Gastrocnemius medialis (tissue), 4 donors: ENCODE measurements at regions not wholly inside any gene's neighbourhood (a gene's known extent, or its start where the extent isn't known, plus 50 kb on each side); places are given as distances from the start of the nearest gene placed in this dataset.

Source experiments
- POLR2A ChIP-seq, 2 donors: fragments of 450-650 bp; IDR thresholded peaks; one replicate each; pipeline ENCODE4 v1.6.1; 2017; ENCODE audit warnings: antibody characterized with exemption in 2 of 2, mild to moderate bottlenecking in 2 of 2, moderate library complexity in 2 of 2
- TF ChIP-seq, protein P1 (sequence below), 5 experiments: fragments of 450-650 bp in 3 of 5; fragments of 200-600 bp in 2 of 5; sonication (generic) in 2 of 5; IDR thresholded peaks in 4 of 5; conservative IDR thresholded peaks in 1 of 5; 1 replicate in 4 of 5; 2 replicates in 1 of 5; pipeline ENCODE4 v1.5.1; 2016 to 2019; ENCODE audit warnings: antibody characterized with exemption in 5 of 5, mild to moderate bottlenecking in 3 of 5, moderate library complexity in 3 of 5

DNA sequence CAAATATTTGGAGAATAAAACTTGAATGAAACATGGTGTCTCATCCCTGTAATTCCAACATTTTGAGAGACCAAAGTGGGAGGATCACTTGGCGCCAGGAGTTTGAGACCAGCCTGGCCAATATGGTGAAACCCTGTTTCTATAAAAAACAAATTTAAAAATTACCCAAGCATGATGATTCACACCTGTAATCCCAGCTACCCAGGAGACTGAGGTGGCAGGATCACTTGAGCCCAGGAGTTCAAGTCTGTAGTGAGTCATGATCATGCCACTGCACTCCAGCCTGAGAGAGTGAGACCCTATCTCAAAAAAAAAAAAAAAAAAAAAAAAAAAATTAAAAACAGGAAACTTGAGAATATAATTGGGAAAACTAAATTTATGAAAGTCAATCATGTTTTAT, 481.1 kb downstream of the SEMA3D start:
- TF ChIP-seq, protein P1, sequence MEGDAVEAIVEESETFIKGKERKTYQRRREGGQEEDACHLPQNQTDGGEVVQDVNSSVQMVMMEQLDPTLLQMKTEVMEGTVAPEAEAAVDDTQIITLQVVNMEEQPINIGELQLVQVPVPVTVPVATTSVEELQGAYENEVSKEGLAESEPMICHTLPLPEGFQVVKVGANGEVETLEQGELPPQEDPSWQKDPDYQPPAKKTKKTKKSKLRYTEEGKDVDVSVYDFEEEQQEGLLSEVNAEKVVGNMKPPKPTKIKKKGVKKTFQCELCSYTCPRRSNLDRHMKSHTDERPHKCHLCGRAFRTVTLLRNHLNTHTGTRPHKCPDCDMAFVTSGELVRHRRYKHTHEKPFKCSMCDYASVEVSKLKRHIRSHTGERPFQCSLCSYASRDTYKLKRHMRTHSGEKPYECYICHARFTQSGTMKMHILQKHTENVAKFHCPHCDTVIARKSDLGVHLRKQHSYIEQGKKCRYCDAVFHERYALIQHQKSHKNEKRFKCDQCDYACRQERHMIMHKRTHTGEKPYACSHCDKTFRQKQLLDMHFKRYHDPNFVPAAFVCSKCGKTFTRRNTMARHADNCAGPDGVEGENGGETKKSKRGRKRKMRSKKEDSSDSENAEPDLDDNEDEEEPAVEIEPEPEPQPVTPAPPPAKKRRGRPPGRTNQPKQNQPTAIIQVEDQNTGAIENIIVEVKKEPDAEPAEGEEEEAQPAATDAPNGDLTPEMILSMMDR (IDR thresholded peaks at IDR 0.05 in 4 of 5, conservative IDR thresholded peaks at IDR 0.05 in 1 of 5): no peak
- no peak for TF ChIP-seq POLR2A (IDR thresholded peaks at IDR 0.05)
